ENCODE measurements at regions not wholly inside any gene's neighbourhood (a gene's known extent, or its start where the extent isn't known, plus 50 kb on each side); places are given as distances from the start of the nearest gene placed in this dataset.

DNA sequence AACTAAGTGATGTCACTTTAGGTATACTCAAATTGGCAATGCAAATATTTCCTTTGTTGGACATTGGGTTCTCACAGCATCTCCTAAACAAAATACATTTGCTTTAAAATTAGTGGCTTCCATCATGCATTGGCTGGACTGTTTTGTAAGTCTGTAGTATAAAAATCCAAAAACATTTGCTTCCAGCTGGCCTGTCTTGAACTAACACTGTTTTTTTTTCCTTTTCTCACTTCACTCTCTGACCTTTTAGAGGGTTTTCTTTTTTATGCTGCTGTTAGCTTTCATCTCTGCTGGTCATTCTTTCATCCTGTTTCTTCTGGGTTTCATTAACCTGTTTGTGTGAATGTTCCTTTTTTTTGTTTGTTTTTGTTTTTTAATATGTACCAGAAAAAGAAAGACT lies 121.7 kb upstream of the MLIP start:
- TF ChIP-seq, protein P1, sequence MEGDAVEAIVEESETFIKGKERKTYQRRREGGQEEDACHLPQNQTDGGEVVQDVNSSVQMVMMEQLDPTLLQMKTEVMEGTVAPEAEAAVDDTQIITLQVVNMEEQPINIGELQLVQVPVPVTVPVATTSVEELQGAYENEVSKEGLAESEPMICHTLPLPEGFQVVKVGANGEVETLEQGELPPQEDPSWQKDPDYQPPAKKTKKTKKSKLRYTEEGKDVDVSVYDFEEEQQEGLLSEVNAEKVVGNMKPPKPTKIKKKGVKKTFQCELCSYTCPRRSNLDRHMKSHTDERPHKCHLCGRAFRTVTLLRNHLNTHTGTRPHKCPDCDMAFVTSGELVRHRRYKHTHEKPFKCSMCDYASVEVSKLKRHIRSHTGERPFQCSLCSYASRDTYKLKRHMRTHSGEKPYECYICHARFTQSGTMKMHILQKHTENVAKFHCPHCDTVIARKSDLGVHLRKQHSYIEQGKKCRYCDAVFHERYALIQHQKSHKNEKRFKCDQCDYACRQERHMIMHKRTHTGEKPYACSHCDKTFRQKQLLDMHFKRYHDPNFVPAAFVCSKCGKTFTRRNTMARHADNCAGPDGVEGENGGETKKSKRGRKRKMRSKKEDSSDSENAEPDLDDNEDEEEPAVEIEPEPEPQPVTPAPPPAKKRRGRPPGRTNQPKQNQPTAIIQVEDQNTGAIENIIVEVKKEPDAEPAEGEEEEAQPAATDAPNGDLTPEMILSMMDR (IDR thresholded peaks at IDR 0.05), result no peak
- TF ChIP-seq POLR2A (IDR thresholded peaks at IDR 0.05), result no peak

Measured in right lobe of liver (tissue), 4 donors.